ENCODE measurements at regions not wholly inside any gene's neighbourhood (a gene's known extent, or its start where the extent isn't known, plus 50 kb on each side); places are given as distances from the start of the nearest gene placed in this dataset.

- no peak for DNase-seq
Observed at GRCh38 chr2:212618636-212619035, 80.0 kb upstream of the ERBB4 start.

- no peak for DNase-seq
Observed at GRCh38 chr2:212610872-212611425, 72.3 kb upstream of the ERBB4 start.

GRCh38 chr2:212609479-212609878 is 70.9 kb upstream of the ERBB4 start:
- DNase-seq, result no peak

- DNase-seq, result no peak
Observed at GRCh38 chr2:212607080-212607479, 68.5 kb upstream of the ERBB4 start.

GRCh38 chr2:212606232-212606631 is 67.6 kb upstream of the ERBB4 start:
- DNase-seq, result no peak

- DNase-seq, result no peak
Observed at GRCh38 chr2:212596688-212597087, 58.1 kb upstream of the ERBB4 start.

- DNase-seq, result no peak
Observed at GRCh38 chr2:212596276-212596675, 57.7 kb upstream of the ERBB4 start.

GRCh38 chr2:212595036-212595654 is 56.5 kb upstream of the ERBB4 start:
- no peak for DNase-seq

GRCh38 chr2:212592695-212593094 is 54.1 kb upstream of the ERBB4 start:
- DNase-seq, result no peak
